ENCODE measurements at regions not wholly inside any gene's neighbourhood (a gene's known extent, or its start where the extent isn't known, plus 50 kb on each side); places are given as distances from the start of the nearest gene placed in this dataset.
"Not testable (repeated sequence)": the region's sequence is repeated elsewhere in the genome, so short reads cannot be mapped to it uniquely, and the experiment has no call there.

GRCh38 chr5:153373130-153373498 is 117.4 kb upstream of the GRIA1 start:
- H3K9me3 ChIP-seq (ENCODE audit: low read depth, low read length): no peaks in the 10 kb centered on the region
- H3K4me3 ChIP-seq: no peak overlapping the region
- DNase-seq (ENCODE audit: low read depth, low spot score): no peak
- no peak overlapping the region for H3K27ac ChIP-seq
- no peak for TF ChIP-seq EZH2 (IDR thresholded peaks at IDR 0.05)
- TF ChIP-seq POLR2AphosphoS5 (IDR thresholded peaks at IDR 0.05; ENCODE audit: borderline replicate concordance, low read depth, low read length): no peak
- TF ChIP-seq FOXP2 (optimal IDR thresholded peaks at IDR 0.05; ENCODE audit: control extremely low read depth, extremely low read length, insufficient read depth): no peak
- no peaks in the 10 kb centered on the region for H3K36me3 ChIP-seq (ENCODE audit: insufficient read depth, low read length)
- no peak overlapping the region for H3K9ac ChIP-seq (ENCODE audit: insufficient read length)

GRCh38 chr5:153381630-153382029 is 108.8 kb upstream of the GRIA1 start:
- DNase-seq (ENCODE audit: low read depth, low spot score): not testable (repeated sequence)

GRCh38 chr5:153390569-153390968 is 99.9 kb upstream of the GRIA1 start:
- no peaks in the 10 kb centered on the region for H3K9me3 ChIP-seq (ENCODE audit: low read depth, low read length)
- no peak overlapping the region for H3K4me3 ChIP-seq
- H3K36me3 ChIP-seq (ENCODE audit: insufficient read depth, low read length): no peaks in the 10 kb centered on the region
- no peak for DNase-seq (ENCODE audit: low read depth, low spot score)
- H3K9ac ChIP-seq (ENCODE audit: insufficient read length): no peak overlapping the region
- no peak overlapping the region for H3K27ac ChIP-seq
- no peak for TF ChIP-seq POLR2AphosphoS5 (IDR thresholded peaks at IDR 0.05; ENCODE audit: borderline replicate concordance, low read depth, low read length)
- no peak for TF ChIP-seq EZH2 (IDR thresholded peaks at IDR 0.05)
- no peak for TF ChIP-seq FOXP2 (optimal IDR thresholded peaks at IDR 0.05; ENCODE audit: control extremely low read depth, extremely low read length, insufficient read depth)

More at GRCh38 chr5:153381630-153382029, 108.8 kb upstream of the GRIA1 start:
- not testable (repeated sequence) for H3K9ac ChIP-seq (ENCODE audit: insufficient read length); H3K27ac ChIP-seq; H3K36me3 ChIP-seq (ENCODE audit: insufficient read depth, low read length); H3K9me3 ChIP-seq (ENCODE audit: low read depth, low read length); H3K4me3 ChIP-seq

GRCh38 chr5:153399595-153399994 is 90.9 kb upstream of the GRIA1 start:
- DNase-seq (ENCODE audit: low read depth, low spot score): no peak
- H3K9me3 ChIP-seq (ENCODE audit: low read depth, low read length): no peaks in the 10 kb centered on the region
- no peaks in the 10 kb centered on the region for H3K36me3 ChIP-seq (ENCODE audit: insufficient read depth, low read length)
- H3K9ac ChIP-seq (ENCODE audit: insufficient read length): no peak overlapping the region
- no peak overlapping the region for H3K4me3 ChIP-seq
- TF ChIP-seq EZH2 (IDR thresholded peaks at IDR 0.05): no peak
- TF ChIP-seq POLR2AphosphoS5 (IDR thresholded peaks at IDR 0.05; ENCODE audit: borderline replicate concordance, low read depth, low read length): no peak
- TF ChIP-seq FOXP2 (optimal IDR thresholded peaks at IDR 0.05; ENCODE audit: control extremely low read depth, extremely low read length, insufficient read depth): no peak
- H3K27ac ChIP-seq: no peak overlapping the region

GRCh38 chr5:153400931-153401330 is 89.5 kb upstream of the GRIA1 start:
- DNase-seq (ENCODE audit: low read depth, low spot score): no peak
- TF ChIP-seq POLR2AphosphoS5 (IDR thresholded peaks at IDR 0.05; ENCODE audit: borderline replicate concordance, low read depth, low read length): no peak
- no peak for TF ChIP-seq FOXP2 (optimal IDR thresholded peaks at IDR 0.05; ENCODE audit: control extremely low read depth, extremely low read length, insufficient read depth)
- TF ChIP-seq EZH2 (IDR thresholded peaks at IDR 0.05): no peak
- Histone ChIP-seq H3K9ac (ENCODE audit: insufficient read length) (no peak overlapping the region), H3K9me3 (ENCODE audit: low read depth, low read length) (no peaks in the 10 kb centered on the region), H3K4me3 (no peak overlapping the region), H3K27ac (no peak overlapping the region), H3K36me3 (ENCODE audit: insufficient read depth, low read length) (no peaks in the 10 kb centered on the region)

GRCh38 chr5:153402550-153402949 is 87.9 kb upstream of the GRIA1 start:
- Histone ChIP-seq H3K27ac (no peak overlapping the region), H3K4me3 (no peak overlapping the region), H3K9me3 (ENCODE audit: low read depth, low read length) (no peaks in the 10 kb centered on the region), H3K36me3 (ENCODE audit: insufficient read depth, low read length) (no peaks in the 10 kb centered on the region), H3K9ac (ENCODE audit: insufficient read length) (no peak overlapping the region)
- no peak for DNase-seq (ENCODE audit: low read depth, low spot score)
- TF ChIP-seq POLR2AphosphoS5 (IDR thresholded peaks at IDR 0.05; ENCODE audit: borderline replicate concordance, low read depth, low read length) (no peak), EZH2 (IDR thresholded peaks at IDR 0.05) (no peak), FOXP2 (optimal IDR thresholded peaks at IDR 0.05; ENCODE audit: control extremely low read depth, extremely low read length, insufficient read depth) (no peak)

GRCh38 chr5:153403470-153403869 is 87.0 kb upstream of the GRIA1 start:
- no peak overlapping the region for H3K4me3 ChIP-seq
- H3K9me3 ChIP-seq (ENCODE audit: low read depth, low read length): no peaks in the 10 kb centered on the region
- H3K36me3 ChIP-seq (ENCODE audit: insufficient read depth, low read length): no peaks in the 10 kb centered on the region
- DNase-seq (ENCODE audit: low read depth, low spot score): no peak
- no peak overlapping the region for H3K27ac ChIP-seq
- TF ChIP-seq FOXP2 (optimal IDR thresholded peaks at IDR 0.05; ENCODE audit: control extremely low read depth, extremely low read length, insufficient read depth) (no peak), EZH2 (IDR thresholded peaks at IDR 0.05) (no peak), POLR2AphosphoS5 (IDR thresholded peaks at IDR 0.05; ENCODE audit: borderline replicate concordance, low read depth, low read length) (no peak)
- H3K9ac ChIP-seq (ENCODE audit: insufficient read length): no peak overlapping the region

GRCh38 chr5:153404747-153405146 is 85.7 kb upstream of the GRIA1 start:
- Histone ChIP-seq H3K36me3 (ENCODE audit: insufficient read depth, low read length) (no peaks in the 10 kb centered on the region), H3K4me3 (no peak overlapping the region), H3K27ac (no peak overlapping the region), H3K9ac (ENCODE audit: insufficient read length) (no peak overlapping the region), H3K9me3 (ENCODE audit: low read depth, low read length) (no peaks in the 10 kb centered on the region)
- TF ChIP-seq FOXP2 (optimal IDR thresholded peaks at IDR 0.05; ENCODE audit: control extremely low read depth, extremely low read length, insufficient read depth) (no peak), POLR2AphosphoS5 (IDR thresholded peaks at IDR 0.05; ENCODE audit: borderline replicate concordance, low read depth, low read length) (no peak), EZH2 (IDR thresholded peaks at IDR 0.05) (no peak)
- no peak for DNase-seq (ENCODE audit: low read depth, low spot score)

- no peaks in the 10 kb centered on the region for H3K36me3 ChIP-seq (ENCODE audit: insufficient read depth, low read length)
- no peak for DNase-seq (ENCODE audit: low read depth, low spot score)
- no peak for TF ChIP-seq FOXP2 (optimal IDR thresholded peaks at IDR 0.05; ENCODE audit: control extremely low read depth, extremely low read length, insufficient read depth)
- no peak for TF ChIP-seq EZH2 (IDR thresholded peaks at IDR 0.05)
- TF ChIP-seq POLR2AphosphoS5 (IDR thresholded peaks at IDR 0.05; ENCODE audit: borderline replicate concordance, low read depth, low read length): no peak
- no peak overlapping the region for H3K9ac ChIP-seq (ENCODE audit: insufficient read length)
- no peak overlapping the region for H3K27ac ChIP-seq
- no peaks in the 10 kb centered on the region for H3K9me3 ChIP-seq (ENCODE audit: low read depth, low read length)
- H3K4me3 ChIP-seq: no peak overlapping the region
These were observed 68.8 kb upstream of the GRIA1 start for GRCh38 chr5:153421676-153422075.

Measured in SK-N-MC (cell line).